ENCODE measurements at regions not wholly inside any gene's neighbourhood (a gene's known extent, or its start where the extent isn't known, plus 50 kb on each side); places are given as distances from the start of the nearest gene placed in this dataset.

DNA sequence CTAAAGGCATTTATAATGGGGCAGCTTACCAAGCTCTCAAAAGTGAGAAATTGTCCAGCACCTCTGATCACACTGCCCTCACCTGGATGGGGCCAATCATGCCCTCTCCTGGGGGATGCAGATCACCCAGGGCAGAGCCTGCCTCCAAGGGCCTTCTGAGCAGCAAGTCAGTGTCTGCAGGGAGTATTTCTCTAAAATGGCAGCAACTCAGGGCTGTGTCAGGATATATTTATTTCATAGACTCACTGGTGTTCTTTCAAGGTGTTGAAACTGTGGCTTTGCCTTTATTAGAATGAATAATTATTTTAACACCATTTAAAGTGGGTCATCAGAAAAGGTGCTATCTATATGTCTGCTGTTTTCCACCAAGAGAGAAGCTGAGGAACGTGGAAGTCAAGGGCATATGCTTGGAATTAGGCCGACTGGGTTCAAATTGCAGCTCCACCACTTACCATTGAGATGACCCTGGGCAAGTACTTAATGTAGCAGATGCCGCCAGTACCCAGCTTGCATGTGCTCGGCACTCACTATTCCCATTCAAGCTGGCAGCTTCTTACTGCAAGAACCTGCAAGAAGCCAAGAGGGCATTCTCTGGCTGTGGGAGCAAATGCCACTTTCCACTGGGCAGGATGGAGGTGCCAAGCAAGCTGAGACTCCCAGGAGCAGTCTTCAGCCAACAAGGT, 590.0 kb downstream of the BCOR start:
- H3K36me3 ChIP-seq (ENCODE audit: control insufficient read depth in 3 of 3, insufficient read depth in 3 of 3, low read length in 3 of 3), result no peaks in the 10 kb centered on the region
- H3K4me3 ChIP-seq (ENCODE audit: low read length in 3 of 3), result no peak overlapping the region
- peaks cover 0 to 5% (median 0%) of the 10 kb centered on the region in 3 donors for H3K9me3 ChIP-seq (ENCODE audit: control insufficient read depth in 3 of 3, low read length in 3 of 3)
- peaks cover 0 to 6% (median 0%) of the 10 kb centered on the region in 3 donors for H3K27me3 ChIP-seq (ENCODE audit: control insufficient read depth in 3 of 3, insufficient read depth in 3 of 3, low read length in 3 of 3)
- H3K4me1 ChIP-seq (ENCODE audit: control insufficient read depth in 3 of 3, insufficient read depth in 3 of 3, low read length in 3 of 3), result peaks cover 3 to 11% (median 9%) of the 10 kb centered on the region in 3 donors
- H3K9ac ChIP-seq (ENCODE audit: low read depth in 1 of 3, low read length in 3 of 3), result no peak overlapping the region
- no peak overlapping the region for H3K27ac ChIP-seq (ENCODE audit: low read depth, low read length)

DNA sequence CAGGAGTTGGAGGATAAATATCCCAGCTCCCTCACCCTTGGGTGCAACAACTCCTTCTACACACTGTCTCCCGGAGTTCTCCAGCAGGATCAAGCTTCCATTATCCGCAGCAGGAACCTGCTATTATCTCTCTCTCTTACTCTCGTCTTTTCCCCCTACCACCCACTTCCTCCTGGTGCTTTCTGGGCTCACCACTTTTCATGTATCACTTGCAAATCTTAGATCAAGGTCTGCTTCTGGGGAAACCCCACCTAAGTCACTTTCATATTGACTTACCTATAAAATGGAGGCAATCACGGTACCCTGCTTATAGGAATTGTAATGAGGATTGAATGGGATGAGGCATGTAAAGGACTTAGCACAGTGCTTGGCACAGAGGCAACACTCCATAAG, 589.5 kb downstream of the BCOR start:
- Histone ChIP-seq H3K4me1 (ENCODE audit: control insufficient read depth in 3 of 3, insufficient read depth in 3 of 3, low read length in 3 of 3) (peaks cover 3 to 11% (median 9%) of the 10 kb centered on the region in 3 donors), H3K27ac (ENCODE audit: low read depth, low read length) (no peak overlapping the region), H3K36me3 (ENCODE audit: control insufficient read depth in 3 of 3, insufficient read depth in 3 of 3, low read length in 3 of 3) (no peaks in the 10 kb centered on the region), H3K9ac (ENCODE audit: low read depth in 1 of 3, low read length in 3 of 3) (no peak overlapping the region), H3K9me3 (ENCODE audit: control insufficient read depth in 3 of 3, low read length in 3 of 3) (peaks cover 0 to 5% (median 0%) of the 10 kb centered on the region in 3 donors), H3K4me3 (ENCODE audit: low read length in 3 of 3) (no peak overlapping the region), H3K27me3 (ENCODE audit: control insufficient read depth in 3 of 3, insufficient read depth in 3 of 3, low read length in 3 of 3) (peaks cover 0 to 6% (median 0%) of the 10 kb centered on the region in 3 donors)

DNA sequence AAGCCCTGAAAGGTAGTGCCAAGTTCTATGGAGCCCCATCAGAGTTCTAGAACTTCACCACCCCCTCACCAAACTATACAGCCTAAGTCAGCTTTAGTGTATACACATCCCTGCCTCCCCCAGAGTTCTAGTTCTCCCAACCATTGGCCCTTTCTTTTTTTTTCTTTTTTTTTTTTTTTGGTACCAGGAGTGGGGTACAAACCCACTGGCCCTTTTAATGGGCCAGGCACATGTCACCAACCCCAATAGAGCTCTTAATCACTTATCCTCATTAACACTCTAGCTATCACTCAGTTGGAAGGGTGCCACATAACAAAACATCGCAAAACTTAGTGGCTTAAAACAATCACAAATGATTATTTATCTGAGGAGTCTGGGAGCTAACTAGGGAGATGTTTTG, 588.6 kb downstream of the BCOR start:
- peaks cover 0 to 5% (median 0%) of the 10 kb centered on the region in 3 donors for H3K9me3 ChIP-seq (ENCODE audit: control insufficient read depth in 3 of 3, low read length in 3 of 3)
- no peak overlapping the region for H3K4me3 ChIP-seq (ENCODE audit: low read length in 3 of 3)
- peaks cover 0 to under 1% (median 0%) of the 10 kb centered on the region in 3 donors for H3K27me3 ChIP-seq (ENCODE audit: control insufficient read depth in 3 of 3, insufficient read depth in 3 of 3, low read length in 3 of 3)
- no peak overlapping the region for H3K9ac ChIP-seq (ENCODE audit: low read depth in 1 of 3, low read length in 3 of 3)
- no peaks in the 10 kb centered on the region for H3K36me3 ChIP-seq (ENCODE audit: control insufficient read depth in 3 of 3, insufficient read depth in 3 of 3, low read length in 3 of 3)
- no peak overlapping the region for H3K27ac ChIP-seq (ENCODE audit: low read depth, low read length)
- peaks cover 3 to 11% (median 9%) of the 10 kb centered on the region in 3 donors for H3K4me1 ChIP-seq (ENCODE audit: control insufficient read depth in 3 of 3, insufficient read depth in 3 of 3, low read length in 3 of 3)

DNA sequence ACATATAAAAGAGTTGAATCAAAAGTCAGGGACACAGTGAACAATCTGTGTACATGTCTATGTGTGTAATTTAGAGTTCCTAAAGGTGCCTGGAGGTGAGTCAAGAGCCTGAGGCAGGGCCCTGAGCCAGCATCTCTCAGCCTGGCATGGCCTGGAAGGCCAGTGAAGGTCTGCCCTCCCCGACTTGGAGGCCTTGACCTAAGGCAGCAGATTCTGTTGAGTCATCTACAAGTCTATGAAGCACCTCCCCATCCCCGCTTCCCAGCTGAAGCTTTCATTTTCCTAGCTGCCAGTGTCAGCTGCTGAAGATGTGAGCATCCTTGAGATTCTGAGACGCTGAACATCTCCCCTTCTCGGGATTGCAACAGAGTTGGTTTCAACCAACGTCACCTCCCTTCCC, 583.9 kb downstream of the BCOR start:
- Histone ChIP-seq H3K4me3 (ENCODE audit: low read length in 3 of 3) (no peak overlapping the region), H3K27me3 (ENCODE audit: control insufficient read depth in 3 of 3, insufficient read depth in 3 of 3, low read length in 3 of 3) (no peaks in the 10 kb centered on the region), H3K9me3 (ENCODE audit: control insufficient read depth in 3 of 3, low read length in 3 of 3) (peaks cover 0 to 5% (median 0%) of the 10 kb centered on the region in 3 donors), H3K27ac (ENCODE audit: low read depth, low read length) (no peak overlapping the region), H3K4me1 (ENCODE audit: control insufficient read depth in 3 of 3, insufficient read depth in 3 of 3, low read length in 3 of 3) (peaks cover 4 to 6% (median 4%) of the 10 kb centered on the region in 3 donors), H3K36me3 (ENCODE audit: control insufficient read depth in 3 of 3, insufficient read depth in 3 of 3, low read length in 3 of 3) (no peaks in the 10 kb centered on the region), H3K9ac (ENCODE audit: low read depth in 1 of 3, low read length in 3 of 3) (no peak overlapping the region)

DNA sequence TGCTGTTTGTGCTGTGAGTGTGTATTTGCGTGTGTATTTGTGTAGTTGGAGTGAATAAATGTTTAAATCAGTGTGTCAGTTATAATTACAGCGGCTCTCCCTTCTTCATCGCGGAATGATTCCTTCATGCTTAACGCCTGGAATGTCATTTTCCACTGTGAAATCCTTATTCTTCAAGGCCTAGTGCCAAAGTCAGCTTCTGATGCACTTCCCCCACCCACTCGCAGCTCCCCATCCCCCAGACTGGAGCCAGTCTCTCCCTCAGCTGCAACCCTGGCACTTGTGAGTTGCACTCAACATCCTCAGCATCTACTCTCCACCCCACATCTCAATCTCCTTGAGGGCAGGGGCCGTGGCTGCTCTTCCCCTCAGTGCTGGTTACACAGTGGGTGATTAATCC, 583.0 kb downstream of the BCOR start:
- no peaks in the 10 kb centered on the region for H3K9me3 ChIP-seq (ENCODE audit: control insufficient read depth in 3 of 3, low read length in 3 of 3)
- H3K4me3 ChIP-seq (ENCODE audit: low read length in 3 of 3), result no peak overlapping the region
- peaks cover 5 to 13% (median 5%) of the 10 kb centered on the region in 3 donors for H3K4me1 ChIP-seq (ENCODE audit: control insufficient read depth in 3 of 3, insufficient read depth in 3 of 3, low read length in 3 of 3)
- H3K27ac ChIP-seq (ENCODE audit: low read depth, low read length), result no peak overlapping the region
- H3K9ac ChIP-seq (ENCODE audit: low read depth in 1 of 3, low read length in 3 of 3), result no peak overlapping the region
- H3K27me3 ChIP-seq (ENCODE audit: control insufficient read depth in 3 of 3, insufficient read depth in 3 of 3, low read length in 3 of 3), result no peaks in the 10 kb centered on the region
- H3K36me3 ChIP-seq (ENCODE audit: control insufficient read depth in 3 of 3, insufficient read depth in 3 of 3, low read length in 3 of 3), result no peaks in the 10 kb centered on the region

DNA sequence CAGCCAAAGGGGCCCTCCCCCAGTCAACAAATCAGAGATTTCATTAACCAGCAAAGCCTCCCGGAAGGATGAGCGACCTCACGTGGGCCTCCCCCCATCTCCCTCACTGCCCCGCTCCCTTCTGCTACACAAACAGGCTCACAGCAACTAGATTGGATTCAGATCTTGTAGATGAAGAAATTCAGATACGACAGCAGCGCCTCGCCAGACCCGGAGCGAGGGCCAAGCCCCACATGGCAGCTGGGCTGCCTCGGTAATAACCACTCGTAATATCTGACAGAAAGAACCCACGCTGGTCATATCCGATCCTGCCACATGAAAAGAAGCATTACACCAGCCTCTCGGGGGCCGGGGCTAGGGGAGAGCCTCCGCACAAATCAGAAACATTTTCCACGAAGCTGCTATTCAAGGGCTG, 581.3 kb downstream of the BCOR start:
- H3K27me3 ChIP-seq (ENCODE audit: control insufficient read depth in 3 of 3, insufficient read depth in 3 of 3, low read length in 3 of 3), result no peaks in the 10 kb centered on the region
- H3K9me3 ChIP-seq (ENCODE audit: control insufficient read depth in 3 of 3, low read length in 3 of 3), result no peaks in the 10 kb centered on the region
- no peak overlapping the region for H3K27ac ChIP-seq (ENCODE audit: low read depth, low read length)
- peaks cover 5 to 16% (median 9%) of the 10 kb centered on the region in 3 donors for H3K4me1 ChIP-seq (ENCODE audit: control insufficient read depth in 3 of 3, insufficient read depth in 3 of 3, low read length in 3 of 3)
- no peaks in the 10 kb centered on the region for H3K36me3 ChIP-seq (ENCODE audit: control insufficient read depth in 3 of 3, insufficient read depth in 3 of 3, low read length in 3 of 3)
- no peak overlapping the region for H3K9ac ChIP-seq (ENCODE audit: low read depth in 1 of 3, low read length in 3 of 3)
- no peak overlapping the region for H3K4me3 ChIP-seq (ENCODE audit: low read length in 3 of 3)

DNA sequence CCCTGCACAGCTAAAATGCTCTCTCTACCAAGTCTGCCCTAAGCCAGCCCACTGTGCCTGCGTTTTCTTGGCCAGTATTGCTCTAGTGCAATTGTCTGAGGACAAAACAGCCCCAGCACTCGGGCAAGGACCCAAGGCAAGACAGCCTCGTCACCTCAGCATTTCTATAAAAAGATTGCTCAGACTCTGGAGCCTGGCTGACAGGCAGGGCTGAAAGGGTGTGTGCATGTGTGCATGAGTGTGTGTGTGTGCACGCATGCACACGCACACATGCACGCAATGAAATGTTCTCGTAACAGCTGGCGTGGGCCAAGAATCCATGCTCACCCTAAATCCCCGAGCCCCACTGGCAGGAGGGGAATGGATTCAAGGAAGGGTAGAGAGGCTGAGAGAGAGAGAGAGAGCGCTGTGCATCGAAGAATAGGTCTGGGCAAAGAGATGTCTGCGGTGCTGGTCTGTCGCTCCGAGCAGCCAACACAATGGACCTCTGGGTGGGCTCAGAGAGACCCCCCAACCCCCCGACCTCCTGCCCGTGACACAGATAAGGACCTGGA, 579.2 kb downstream of the BCOR start:
- peak overlapping the region in 2 of 3 donors; percentile 34 to 74 for H3K9ac ChIP-seq (ENCODE audit: low read depth in 1 of 3, low read length in 3 of 3)
- peak overlapping the region; percentile 30 to 57 (median 35) for H3K4me3 ChIP-seq (ENCODE audit: low read length in 3 of 3)
- no peaks in the 10 kb centered on the region for H3K9me3 ChIP-seq (ENCODE audit: control insufficient read depth in 3 of 3, low read length in 3 of 3)
- H3K36me3 ChIP-seq (ENCODE audit: control insufficient read depth in 3 of 3, insufficient read depth in 3 of 3, low read length in 3 of 3), result no peaks in the 10 kb centered on the region
- no peaks in the 10 kb centered on the region for H3K27me3 ChIP-seq (ENCODE audit: control insufficient read depth in 3 of 3, insufficient read depth in 3 of 3, low read length in 3 of 3)
- no peak overlapping the region for H3K27ac ChIP-seq (ENCODE audit: low read depth, low read length)
- peaks cover 5 to 16% (median 9%) of the 10 kb centered on the region in 3 donors for H3K4me1 ChIP-seq (ENCODE audit: control insufficient read depth in 3 of 3, insufficient read depth in 3 of 3, low read length in 3 of 3)

DNA sequence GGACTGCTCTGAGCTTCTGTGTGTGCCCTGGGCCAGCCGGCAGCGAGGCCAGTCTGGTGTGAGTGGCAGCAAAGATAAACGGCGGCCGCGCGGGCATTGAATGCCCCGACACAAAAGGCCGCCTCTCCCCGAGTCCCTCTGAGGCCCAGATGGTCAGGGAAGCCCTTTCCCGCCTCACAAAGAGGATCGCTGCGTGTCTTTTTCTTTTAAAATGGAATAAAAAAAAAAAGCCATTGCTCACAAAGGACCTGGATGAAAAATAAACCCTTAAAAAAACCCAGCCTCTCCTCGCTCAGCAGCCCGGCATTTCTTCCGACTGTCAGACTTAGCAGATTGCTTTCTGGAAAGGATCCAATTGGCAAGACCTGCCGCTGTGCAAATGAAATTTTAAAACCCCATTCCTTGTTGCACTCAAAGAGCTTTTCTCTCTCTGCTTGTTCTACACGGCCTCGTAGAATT, 578.7 kb downstream of the BCOR start:
- Histone ChIP-seq H3K27me3 (ENCODE audit: control insufficient read depth in 3 of 3, insufficient read depth in 3 of 3, low read length in 3 of 3) (no peaks in the 10 kb centered on the region), H3K36me3 (ENCODE audit: control insufficient read depth in 3 of 3, insufficient read depth in 3 of 3, low read length in 3 of 3) (no peaks in the 10 kb centered on the region), H3K9me3 (ENCODE audit: control insufficient read depth in 3 of 3, low read length in 3 of 3) (no peaks in the 10 kb centered on the region), H3K9ac (ENCODE audit: low read depth in 1 of 3, low read length in 3 of 3) (peak overlapping the region in 2 of 3 donors; percentile 34 to 74), H3K4me3 (ENCODE audit: low read length in 3 of 3) (peak overlapping the region in 2 of 3 donors; percentile 35 to 57), H3K27ac (ENCODE audit: low read depth, low read length) (no peak overlapping the region), H3K4me1 (ENCODE audit: control insufficient read depth in 3 of 3, insufficient read depth in 3 of 3, low read length in 3 of 3) (peaks cover 5 to 16% (median 9%) of the 10 kb centered on the region in 3 donors)

DNA sequence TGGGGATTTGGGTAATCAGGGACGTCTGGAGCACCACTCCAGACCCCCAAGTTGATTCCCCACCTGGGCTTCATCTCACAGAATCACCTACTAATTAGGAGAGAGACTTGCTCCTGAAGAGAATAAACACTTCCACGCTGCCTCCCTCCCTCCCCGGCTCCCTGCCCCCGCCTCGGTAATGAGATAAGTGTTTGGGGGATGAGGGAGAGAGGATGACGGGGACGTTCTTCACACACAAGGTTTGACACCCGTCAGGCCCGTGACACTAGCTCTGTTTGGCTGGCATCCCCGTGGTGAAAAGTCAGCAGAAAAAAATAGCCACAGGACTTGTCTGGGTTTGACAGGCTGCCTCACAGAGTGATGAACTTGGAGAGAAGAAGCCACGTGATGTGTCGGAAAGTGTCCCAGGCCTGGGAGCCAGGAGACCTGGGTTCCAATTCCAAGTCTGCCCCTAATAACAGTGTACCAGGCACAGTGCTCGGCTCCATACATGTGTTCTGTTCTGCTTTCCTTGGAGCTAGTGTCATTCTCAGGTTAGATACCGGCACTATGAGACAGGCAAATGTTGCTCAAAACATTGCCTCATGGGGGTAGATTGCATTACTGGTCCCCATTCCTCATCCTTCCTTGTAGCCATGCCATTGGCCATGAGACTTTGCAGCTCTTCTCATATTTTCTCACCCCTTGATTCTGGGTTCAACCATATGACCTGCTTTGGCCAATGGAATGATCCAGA, 578.0 kb downstream of the BCOR start:
- Histone ChIP-seq H3K27me3 (ENCODE audit: control insufficient read depth in 3 of 3, insufficient read depth in 3 of 3, low read length in 3 of 3) (no peaks in the 10 kb centered on the region), H3K36me3 (ENCODE audit: control insufficient read depth in 3 of 3, insufficient read depth in 3 of 3, low read length in 3 of 3) (no peaks in the 10 kb centered on the region), H3K4me3 (ENCODE audit: low read length in 3 of 3) (peak overlapping the region in 1 of 3 donors; percentile 22), H3K4me1 (ENCODE audit: control insufficient read depth in 3 of 3, insufficient read depth in 3 of 3, low read length in 3 of 3) (peaks cover 5 to 16% (median 9%) of the 10 kb centered on the region in 3 donors), H3K27ac (ENCODE audit: low read depth, low read length) (no peak overlapping the region), H3K9ac (ENCODE audit: low read depth in 1 of 3, low read length in 3 of 3) (peak overlapping the region in 1 of 3 donors; percentile 54), H3K9me3 (ENCODE audit: control insufficient read depth in 3 of 3, low read length in 3 of 3) (no peaks in the 10 kb centered on the region)

DNA sequence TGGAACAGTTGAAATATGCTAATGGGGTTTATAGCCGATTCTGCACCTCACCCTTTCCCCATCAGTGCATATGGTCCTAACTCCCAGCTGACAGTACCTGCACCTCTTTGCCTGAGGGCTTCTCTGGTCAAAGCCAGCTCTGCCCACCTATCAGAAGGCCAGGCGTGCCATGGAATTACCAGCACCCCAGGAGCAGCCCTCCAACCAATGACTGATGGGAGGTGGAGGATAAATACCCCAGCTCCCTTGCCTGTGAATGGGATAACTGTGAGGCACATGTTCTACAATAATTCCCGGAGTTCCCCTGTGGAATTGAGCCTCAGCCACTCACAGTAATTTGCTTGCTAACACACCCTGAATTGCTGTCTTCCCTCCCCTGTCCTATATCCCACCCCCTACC, 572.0 kb downstream of the BCOR start:
- Histone ChIP-seq H3K27ac (ENCODE audit: low read depth, low read length) (no peak overlapping the region), H3K9ac (ENCODE audit: low read depth in 1 of 3, low read length in 3 of 3) (no peak overlapping the region), H3K27me3 (ENCODE audit: control insufficient read depth in 3 of 3, insufficient read depth in 3 of 3, low read length in 3 of 3) (peaks cover 0 to 9% (median 0%) of the 10 kb centered on the region in 3 donors), H3K9me3 (ENCODE audit: control insufficient read depth in 3 of 3, low read length in 3 of 3) (peaks cover 0 to 4% (median 0%) of the 10 kb centered on the region in 3 donors), H3K4me3 (ENCODE audit: low read length in 3 of 3) (no peak overlapping the region), H3K4me1 (ENCODE audit: control insufficient read depth in 3 of 3, insufficient read depth in 3 of 3, low read length in 3 of 3) (no peaks in the 10 kb centered on the region), H3K36me3 (ENCODE audit: control insufficient read depth in 3 of 3, insufficient read depth in 3 of 3, low read length in 3 of 3) (no peaks in the 10 kb centered on the region)

Data from skeletal muscle tissue (tissue), 3 donors.